ENCODE measurements at regions not wholly inside any gene's neighbourhood (a gene's known extent, or its start where the extent isn't known, plus 50 kb on each side); places are given as distances from the start of the nearest gene placed in this dataset.

GRCh38 chr5:28517691-28518090 is 1479.3 kb upstream of the CDH9 start:
- Mint-ChIP-seq H3K36me3 (ENCODE audit: low read depth) (no peaks in the 10 kb centered on the region), H3K4me3 (no peak overlapping the region), H3K4me1 (no peaks in the 10 kb centered on the region), H3K27me3 (no peaks in the 10 kb centered on the region), H3K27ac (no peak overlapping the region)
- ATAC-seq (no peak), DNase-seq (no peak)
- H3K9me3 ChIP-seq (ENCODE audit: control insufficient read depth, low read length, poor library complexity, severe bottlenecking) = no peaks in the 10 kb centered on the region

GRCh38 chr5:28516722-28517121 is 1478.3 kb upstream of the CDH9 start:
- Mint-ChIP-seq H3K27me3 (no peaks in the 10 kb centered on the region), H3K36me3 (ENCODE audit: low read depth) (no peaks in the 10 kb centered on the region), H3K4me1 (no peaks in the 10 kb centered on the region), H3K4me3 (no peak overlapping the region), H3K27ac (no peak overlapping the region)
- DNase-seq (no peak), ATAC-seq (no peak)
- no peaks in the 10 kb centered on the region for H3K9me3 ChIP-seq (ENCODE audit: control insufficient read depth, low read length, poor library complexity, severe bottlenecking)

- peaks cover under 1% of the 10 kb centered on the region for H3K9me3 ChIP-seq (ENCODE audit: control insufficient read depth, low read length, poor library complexity, severe bottlenecking)
- ATAC-seq (no peak), DNase-seq (no peak)
- Mint-ChIP-seq H3K36me3 (ENCODE audit: low read depth) (no peaks in the 10 kb centered on the region), H3K4me3 (no peak overlapping the region), H3K27me3 (no peaks in the 10 kb centered on the region), H3K4me1 (no peaks in the 10 kb centered on the region), H3K27ac (no peak overlapping the region)
Measured at GRCh38 chr5:28512648-28513047, 1474.3 kb upstream of the CDH9 start.

DNA sequence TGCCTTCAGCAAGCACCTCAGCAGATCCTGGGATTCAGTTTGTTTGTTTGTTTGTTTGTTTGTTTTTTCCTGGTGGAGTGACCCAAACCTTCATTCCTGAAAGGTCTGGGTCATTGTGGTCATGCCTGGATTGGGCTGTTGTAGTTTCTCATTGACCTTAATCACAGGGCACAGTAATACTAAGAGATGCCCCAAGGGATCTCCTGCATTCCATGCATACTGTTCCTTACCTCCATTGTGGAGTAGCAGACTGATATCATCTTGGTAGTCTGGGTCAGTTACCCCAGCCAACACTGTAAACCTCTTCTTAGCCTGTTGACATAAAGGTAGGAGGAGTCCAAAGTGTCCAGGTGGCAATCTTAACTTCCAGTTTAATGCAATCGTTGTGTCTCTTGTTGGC is 1466.7 kb upstream of the CDH9 start:
- H3K4me1 Mint-ChIP-seq = no peaks in the 10 kb centered on the region
- peaks cover 3% of the 10 kb centered on the region for H3K9me3 ChIP-seq (ENCODE audit: control insufficient read depth, low read length, poor library complexity, severe bottlenecking)
- no peak for DNase-seq
- ATAC-seq = no peak
- no peaks in the 10 kb centered on the region for H3K36me3 Mint-ChIP-seq (ENCODE audit: low read depth)
- H3K27ac Mint-ChIP-seq = no peak overlapping the region
- no peaks in the 10 kb centered on the region for H3K27me3 Mint-ChIP-seq
- no peak overlapping the region for H3K4me3 Mint-ChIP-seq

DNA sequence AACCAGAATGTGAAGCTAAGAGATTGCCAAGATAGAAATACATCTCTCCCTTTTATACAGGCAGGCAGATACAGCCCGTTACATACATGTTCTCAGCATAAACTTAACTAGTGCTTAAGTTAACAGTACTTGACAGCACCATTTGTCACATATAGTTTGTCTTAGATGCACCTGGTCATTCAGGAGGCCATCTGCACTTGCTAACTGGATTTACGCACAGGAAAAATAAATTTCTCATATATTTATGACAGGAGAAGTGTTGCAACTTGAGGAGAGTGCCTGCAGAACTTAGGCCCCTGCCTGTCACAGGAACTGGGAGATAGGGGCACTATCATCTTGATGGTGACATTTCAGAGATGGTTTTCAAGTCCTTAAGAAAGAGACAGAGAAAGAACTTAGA is 1462.1 kb upstream of the CDH9 start:
- H3K4me1 Mint-ChIP-seq = no peaks in the 10 kb centered on the region
- H3K36me3 Mint-ChIP-seq (ENCODE audit: low read depth) = no peaks in the 10 kb centered on the region
- DNase-seq = no peak
- H3K27ac Mint-ChIP-seq = no peak overlapping the region
- no peak for ATAC-seq
- H3K4me3 Mint-ChIP-seq = no peak overlapping the region
- H3K27me3 Mint-ChIP-seq = no peaks in the 10 kb centered on the region
- H3K9me3 ChIP-seq (ENCODE audit: control insufficient read depth, low read length, poor library complexity, severe bottlenecking) = no peaks in the 10 kb centered on the region

DNA sequence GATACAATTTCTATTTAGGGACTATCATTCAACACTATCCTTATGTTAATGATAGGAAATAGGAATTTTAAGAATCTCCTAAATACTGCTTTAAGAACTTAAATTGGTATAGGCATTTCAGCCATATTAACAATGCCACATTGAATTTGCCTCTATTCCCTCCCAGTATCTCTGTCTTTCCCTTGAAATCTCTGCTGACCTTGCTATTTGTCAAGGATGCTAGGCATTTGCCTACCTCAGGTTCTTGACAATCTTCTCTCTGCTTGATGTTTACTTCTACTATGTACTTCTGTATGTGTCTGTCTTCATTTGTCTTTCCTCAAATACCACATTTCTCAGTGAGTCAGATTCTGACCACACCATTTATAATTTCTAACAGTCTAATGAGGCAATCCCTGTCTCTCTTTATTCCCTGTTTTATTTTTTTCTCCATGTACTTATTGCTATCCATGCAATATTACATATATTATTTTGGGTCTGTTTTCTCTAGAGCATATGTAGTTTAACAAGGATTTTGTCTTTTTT is 1461.4 kb upstream of the CDH9 start:
- Mint-ChIP-seq H3K27ac (no peak overlapping the region), H3K4me3 (no peak overlapping the region), H3K36me3 (ENCODE audit: low read depth) (no peaks in the 10 kb centered on the region), H3K4me1 (no peaks in the 10 kb centered on the region), H3K27me3 (no peaks in the 10 kb centered on the region)
- DNase-seq (no peak), ATAC-seq (no peak)
- H3K9me3 ChIP-seq (ENCODE audit: control insufficient read depth, low read length, poor library complexity, severe bottlenecking) = no peaks in the 10 kb centered on the region

GRCh38 chr5:28495876-28496275 is 1457.5 kb upstream of the CDH9 start:
- no peaks in the 10 kb centered on the region for H3K4me1 Mint-ChIP-seq
- H3K36me3 Mint-ChIP-seq (ENCODE audit: low read depth) = no peaks in the 10 kb centered on the region
- ATAC-seq (no peak), DNase-seq (no peak)
- H3K27ac Mint-ChIP-seq = no peak overlapping the region
- H3K27me3 Mint-ChIP-seq = no peaks in the 10 kb centered on the region
- H3K4me3 Mint-ChIP-seq = no peak overlapping the region
- no peaks in the 10 kb centered on the region for H3K9me3 ChIP-seq (ENCODE audit: control insufficient read depth, low read length, poor library complexity, severe bottlenecking)

DNA sequence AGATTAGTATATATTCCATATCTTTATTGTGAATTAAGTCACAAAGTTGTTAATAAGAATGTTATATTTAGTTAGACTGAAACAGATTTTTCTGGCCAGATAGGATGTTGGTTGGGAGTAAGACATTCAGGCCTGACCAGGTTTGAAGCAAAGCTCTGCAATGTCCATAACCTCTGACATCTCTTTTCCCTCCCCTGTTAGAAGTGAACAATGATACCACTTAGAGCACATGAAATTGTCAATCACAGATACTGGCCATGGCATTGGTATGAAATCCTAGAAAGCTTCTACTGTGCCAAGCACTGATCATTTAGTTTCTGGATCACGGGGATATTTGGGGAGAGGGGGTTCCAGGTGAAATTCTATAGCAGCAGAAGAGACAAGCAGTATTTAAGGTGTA is 1455.1 kb upstream of the CDH9 start:
- H3K27me3 Mint-ChIP-seq = no peaks in the 10 kb centered on the region
- H3K36me3 Mint-ChIP-seq (ENCODE audit: low read depth) = no peaks in the 10 kb centered on the region
- no peak for ATAC-seq
- no peak overlapping the region for H3K4me3 Mint-ChIP-seq
- no peaks in the 10 kb centered on the region for H3K9me3 ChIP-seq (ENCODE audit: control insufficient read depth, low read length, poor library complexity, severe bottlenecking)
- DNase-seq = no peak
- no peak overlapping the region for H3K27ac Mint-ChIP-seq
- H3K4me1 Mint-ChIP-seq = no peaks in the 10 kb centered on the region

- H3K4me1 Mint-ChIP-seq = no peaks in the 10 kb centered on the region
- H3K27me3 Mint-ChIP-seq = no peaks in the 10 kb centered on the region
- H3K9me3 ChIP-seq (ENCODE audit: control insufficient read depth, low read length, poor library complexity, severe bottlenecking) = no peaks in the 10 kb centered on the region
- no peaks in the 10 kb centered on the region for H3K36me3 Mint-ChIP-seq (ENCODE audit: low read depth)
- no peak for DNase-seq
- no peak overlapping the region for H3K27ac Mint-ChIP-seq
- ATAC-seq = no peak
- H3K4me3 Mint-ChIP-seq = no peak overlapping the region
Measured at GRCh38 chr5:28488752-28489151, 1450.4 kb upstream of the CDH9 start.

- no peak overlapping the region for H3K4me3 Mint-ChIP-seq
- no peaks in the 10 kb centered on the region for H3K4me1 Mint-ChIP-seq
- no peak overlapping the region for H3K27ac Mint-ChIP-seq
- H3K36me3 Mint-ChIP-seq (ENCODE audit: low read depth) = no peaks in the 10 kb centered on the region
- no peak for DNase-seq
- H3K9me3 ChIP-seq (ENCODE audit: control insufficient read depth, low read length, poor library complexity, severe bottlenecking) = no peaks in the 10 kb centered on the region
- H3K27me3 Mint-ChIP-seq = no peaks in the 10 kb centered on the region
- no peak for ATAC-seq
Measured at GRCh38 chr5:28483327-28484025, 1445.1 kb upstream of the CDH9 start.

DNA sequence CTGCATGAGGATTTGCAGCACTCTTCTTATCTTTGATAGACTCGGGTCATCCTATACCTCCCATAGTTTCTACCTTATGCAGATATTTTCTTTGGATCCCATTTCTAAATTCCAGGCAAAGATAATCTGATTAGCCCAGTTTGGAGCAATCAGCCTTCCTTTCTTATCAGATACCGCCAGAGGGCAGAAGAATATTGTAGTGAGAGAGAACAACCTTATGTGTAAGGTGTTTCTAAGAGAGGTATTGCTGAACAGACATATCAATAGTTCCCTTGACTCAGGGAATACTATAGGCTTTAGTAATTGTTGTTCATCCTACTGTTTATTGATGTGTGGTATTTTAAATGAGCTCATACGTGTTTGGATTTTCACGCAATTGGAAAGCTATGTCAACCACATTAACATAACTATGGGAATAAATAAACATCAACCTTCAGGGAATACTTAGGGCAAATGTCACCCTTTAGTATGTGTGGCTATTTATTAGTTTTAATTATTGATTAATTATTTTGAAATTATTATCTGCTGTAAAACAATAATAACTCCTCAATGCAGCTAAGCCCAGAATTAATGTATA is 1435.2 kb upstream of the CDH9 start:
- H3K36me3 Mint-ChIP-seq (ENCODE audit: low read depth) = no peaks in the 10 kb centered on the region
- H3K27me3 Mint-ChIP-seq = no peaks in the 10 kb centered on the region
- H3K9me3 ChIP-seq (ENCODE audit: control insufficient read depth, low read length, poor library complexity, severe bottlenecking) = no peaks in the 10 kb centered on the region
- DNase-seq = no peak
- H3K27ac Mint-ChIP-seq = no peak overlapping the region
- H3K4me1 Mint-ChIP-seq = no peaks in the 10 kb centered on the region
- no peak overlapping the region for H3K4me3 Mint-ChIP-seq
- no peak for ATAC-seq

GRCh38 chr5:28468166-28468565 is 1429.8 kb upstream of the CDH9 start:
- no peaks in the 10 kb centered on the region for H3K27me3 Mint-ChIP-seq
- no peaks in the 10 kb centered on the region for H3K9me3 ChIP-seq (ENCODE audit: control insufficient read depth, low read length, poor library complexity, severe bottlenecking)
- no peak overlapping the region for H3K27ac Mint-ChIP-seq
- H3K36me3 Mint-ChIP-seq (ENCODE audit: low read depth) = no peaks in the 10 kb centered on the region
- no peak overlapping the region for H3K4me3 Mint-ChIP-seq
- H3K4me1 Mint-ChIP-seq = no peaks in the 10 kb centered on the region
- ATAC-seq = no peak
- DNase-seq = no peak

DNA sequence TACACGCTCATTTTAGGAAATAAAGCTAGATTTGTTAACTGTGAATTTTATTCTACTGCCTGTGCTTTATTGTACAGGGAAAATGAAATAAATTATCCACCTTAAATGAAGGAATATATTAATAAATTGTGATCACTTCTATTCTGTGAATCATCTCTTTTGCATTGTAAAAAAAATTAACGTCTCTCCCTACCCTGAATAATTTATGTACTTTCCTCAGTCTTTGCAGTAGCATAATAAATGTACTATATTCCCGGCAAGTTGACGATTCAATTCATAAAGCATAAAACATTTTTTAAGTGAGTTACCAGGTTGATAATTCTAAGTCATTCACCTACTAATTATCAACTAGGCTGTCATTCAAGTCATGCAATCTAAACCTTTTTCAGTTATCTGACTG is 1425.3 kb upstream of the CDH9 start:
- Mint-ChIP-seq H3K4me1 (no peaks in the 10 kb centered on the region), H3K27ac (no peak overlapping the region), H3K4me3 (no peak overlapping the region), H3K36me3 (ENCODE audit: low read depth) (no peaks in the 10 kb centered on the region), H3K27me3 (no peaks in the 10 kb centered on the region)
- no peaks in the 10 kb centered on the region for H3K9me3 ChIP-seq (ENCODE audit: control insufficient read depth, low read length, poor library complexity, severe bottlenecking)
- DNase-seq (no peak), ATAC-seq (no peak)

DNA sequence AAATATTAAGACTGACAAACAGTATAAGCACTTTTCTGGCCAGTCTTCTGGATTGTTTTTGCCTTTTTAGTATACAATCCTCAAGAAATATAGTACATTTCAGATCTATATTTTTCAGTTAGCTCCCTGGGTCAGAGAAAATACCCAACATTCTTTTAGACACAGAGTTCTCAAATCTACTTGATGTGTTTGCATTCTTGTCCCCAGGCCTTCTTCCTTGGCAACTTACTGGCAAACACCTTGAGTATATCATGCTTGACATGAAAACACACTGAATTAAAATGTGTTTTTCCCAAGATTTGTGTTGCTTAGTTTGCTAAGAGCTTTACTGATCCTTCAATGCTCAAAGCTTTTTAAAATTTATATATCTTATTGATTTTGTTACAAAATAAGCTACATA is 1413.1 kb upstream of the CDH9 start:
- Mint-ChIP-seq H3K36me3 (ENCODE audit: low read depth) (no peaks in the 10 kb centered on the region), H3K27ac (no peak overlapping the region)

More for the DNA sequence above, 1413.1 kb upstream of the CDH9 start:
- H3K9me3 ChIP-seq (ENCODE audit: control insufficient read depth, low read length, poor library complexity, severe bottlenecking) = no peaks in the 10 kb centered on the region
- DNase-seq (no peak), ATAC-seq (no peak)
- no peak overlapping the region for H3K4me3 Mint-ChIP-seq
- H3K27me3 Mint-ChIP-seq = no peaks in the 10 kb centered on the region
- H3K4me1 Mint-ChIP-seq = no peaks in the 10 kb centered on the region
